PC-9 (cell line): ENCODE measurements at regions not wholly inside any gene's neighbourhood (a gene's known extent, or its start where the extent isn't known, plus 50 kb on each side); places are given as distances from the start of the nearest gene placed in this dataset.
"Not testable (repeated sequence)": the region's sequence is repeated elsewhere in the genome, so short reads cannot be mapped to it uniquely, and the experiment has no call there.

Experiments
- BruUV-seq: library from RNA; stranded (reverse); fragments of 400-500 nt; replicated peaks from 2 replicates; lab custom pipeline; 2021; lab: Mats Ljungman, UMichigan
- CTCF ChIA-PET: fragments of 300-600 bp; sonication (Branson Sonifier 250); formaldehyde crosslinking; loops from one replicate; lab custom pipeline; 2022; ENCODE audit warnings: antibody characterized with exemption; lab: Charles Lee
- POLR2A ChIA-PET: fragments of 300-600 bp; sonication (Branson Sonifier 250); formaldehyde crosslinking; loops from one replicate; lab custom pipeline; 2022; ENCODE audit warnings: antibody characterized with exemption; ENCODE audit not compliant: unreplicated experiment; lab: Charles Lee
- DNase-seq, 2 experiments: peaks; one replicate each; pipeline versions ENCODE4 v3.0.0 to v3.0.0-alpha.2; 2015 to 2022; ENCODE audit warnings: mixed read lengths in 1 of 2
- H2AFZ ChIP-seq: fragments of 200-600 bp; sonication (generic); 2 replicates; pipeline ENCODE4 v1.8.1; 2017; ENCODE audit warnings: antibody characterized with exemption
- H3F3A ChIP-seq: fragments of 200-600 bp; sonication (generic); 2 replicates; pipeline ENCODE4 v1.8.1; 2017; ENCODE audit warnings: antibody characterized with exemption, mild to moderate bottlenecking, low read depth; ENCODE audit not compliant: insufficient read depth
- H3K27ac ChIP-seq: fragments of 200-600 bp; sonication (generic); 2 replicates; pipeline ENCODE4 v1.6.1; 2016; ENCODE audit warnings: mixed run types
- H3K27me3 ChIP-seq: fragments of 200-600 bp; sonication (generic); 2 replicates; pipeline ENCODE4 v1.6.1; 2016; ENCODE audit warnings: low read depth, mixed run types; ENCODE audit not compliant: insufficient read depth
- H3K36me3 ChIP-seq: fragments of 200-600 bp; sonication (generic); 2 replicates; pipeline ENCODE4 v1.6.1; 2016; ENCODE audit warnings: low read depth, mixed run types
- H3K4me1 ChIP-seq: fragments of 200-600 bp; sonication (generic); replicated peaks from 2 replicates; pipeline ENCODE4 v1.6.1; 2016; ENCODE audit warnings: mixed run types; ENCODE audit not compliant: insufficient read depth
- H3K4me2 ChIP-seq: fragments of 200-600 bp; sonication (generic); 2 replicates; pipeline ENCODE4 v1.6.1; 2017; ENCODE audit warnings: mixed run types
- H3K4me3 ChIP-seq: fragments of 200-600 bp; sonication (generic); 2 replicates; pipeline ENCODE4 v1.6.1; 2016; ENCODE audit warnings: mixed run types
- H3K79me2 ChIP-seq: fragments of 200-600 bp; sonication (generic); 2 replicates; pipeline ENCODE4 v1.6.1; 2017; ENCODE audit warnings: low read depth, mixed run types
- H3K9me2 ChIP-seq: fragments of 200-600 bp; sonication (generic); 2 replicates; pipeline ENCODE4 v1.8.1; 2017; ENCODE audit warnings: mild to moderate bottlenecking; ENCODE audit not compliant: insufficient read depth
- H3K9me3 ChIP-seq: fragments of 200-600 bp; sonication (generic); 2 replicates; pipeline ENCODE4 v1.8.1; 2016; ENCODE audit warnings: low read depth; ENCODE audit not compliant: insufficient read depth
- H4K20me1 ChIP-seq: fragments of 200-600 bp; sonication (generic); 2 replicates; pipeline ENCODE4 v1.8.1; 2017; ENCODE audit not compliant: insufficient read depth
- CTCF ChIP-seq: fragments of 200-600 bp; sonication (generic); conservative IDR thresholded peaks from 2 replicates; pipeline ENCODE4 v1.6.1; 2017; ENCODE audit warnings: mixed run types, antibody characterized with exemption, mild to moderate bottlenecking, moderate library complexity
- EZH2 ChIP-seq: fragments of 200-600 bp; sonication (generic); IDR thresholded peaks from 2 replicates; pipeline ENCODE4 v1.8.0; 2017; ENCODE audit warnings: antibody characterized with exemption, low read depth
- intact Hi-C: fragments of 100-400 bp; cut with micrococcal nuclease; formaldehyde crosslinking; loops from one replicate; pipeline ENCODE4 v1.10.0; 2022; ENCODE audit not compliant: unreplicated experiment

DNA sequence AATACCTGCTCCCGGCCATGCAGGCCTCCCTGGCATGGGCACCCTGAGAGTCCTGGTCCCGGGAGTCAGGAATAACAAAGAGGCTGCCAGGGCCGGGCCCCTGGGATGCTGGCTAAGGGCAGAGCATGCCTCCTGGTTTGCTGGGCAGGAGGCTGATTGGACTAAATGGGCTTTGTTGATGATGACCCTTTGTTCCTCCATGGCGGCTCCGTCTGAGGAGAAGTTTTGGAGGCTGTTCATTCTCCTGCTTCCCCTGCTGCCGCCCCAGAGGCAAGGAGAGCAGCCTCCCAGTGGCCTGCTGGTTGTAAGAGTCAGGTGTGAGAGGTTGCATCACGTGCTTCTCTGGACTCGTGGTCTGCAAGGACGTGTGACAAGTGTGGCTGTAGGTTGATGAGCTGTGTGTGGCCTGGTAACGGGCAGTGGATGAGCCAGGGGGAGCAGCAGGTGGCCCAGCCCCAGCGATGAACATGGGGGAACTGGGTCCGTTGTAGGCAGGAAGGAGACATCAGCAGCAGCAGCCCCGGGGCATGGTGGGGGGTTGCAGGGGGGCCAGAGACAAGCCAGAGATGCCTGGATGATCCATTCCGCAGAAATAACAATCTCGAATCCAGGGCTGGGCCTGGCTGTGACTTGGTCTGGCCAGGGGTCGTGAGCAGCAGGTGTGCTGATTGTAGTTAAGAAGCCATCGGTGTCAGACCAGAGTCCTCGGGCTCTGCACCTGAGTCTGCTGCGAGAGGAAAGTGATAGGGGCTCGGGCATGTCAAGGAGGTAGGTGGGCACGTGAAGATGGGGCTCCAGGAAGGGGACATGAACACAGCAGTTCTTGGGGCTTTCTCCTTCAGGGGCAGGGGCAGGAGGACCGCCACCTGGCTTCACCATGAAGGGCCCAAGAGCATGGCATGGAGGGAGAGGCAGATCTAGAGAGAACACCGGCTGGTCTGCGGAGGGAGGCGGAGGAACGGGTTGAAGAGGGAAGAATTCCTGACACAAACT is 101.4 kb downstream of the TNFRSF13B start:
- no peak for TF ChIP-seq CTCF
- no peak for TF ChIP-seq EZH2
- Histone ChIP-seq H3K9me2 (no peaks in the 10 kb centered on the region), H3K27me3 (no peaks in the 10 kb centered on the region), H3K4me3 (no peak overlapping the region), H3K4me2 (no peak overlapping the region), H3K27ac (no peak overlapping the region), H3K79me2 (no peaks in the 10 kb centered on the region), H3K36me3 (no peaks in the 10 kb centered on the region), H3K9me3 (no peaks in the 10 kb centered on the region), H3K4me1 (peaks cover 28% of the 10 kb centered on the region), H4K20me1 (no peaks in the 10 kb centered on the region), H3F3A (peaks cover 11% of the 10 kb centered on the region), H2AFZ (no peak overlapping the region)
- DNase-seq: no peak
- POLR2A ChIA-PET: no interaction called here
- CTCF ChIA-PET: no interaction called here
- BruUV-seq: no TSS peak
- intact Hi-C loops: loop anchor here (5.0 kb wide), 1 partner anchor 283 kb away; no protein-coding TSS in a partner anchor

- intact Hi-C loops: loop anchor here (5.0 kb wide), 1 partner anchor 282 kb away; no protein-coding TSS in a partner anchor
- not testable (repeated sequence) for DNase-seq, H3K9me3 ChIP-seq
Observed at GRCh38 chr17:16869531-16870252, 102.2 kb downstream of the TNFRSF13B start.

DNA sequence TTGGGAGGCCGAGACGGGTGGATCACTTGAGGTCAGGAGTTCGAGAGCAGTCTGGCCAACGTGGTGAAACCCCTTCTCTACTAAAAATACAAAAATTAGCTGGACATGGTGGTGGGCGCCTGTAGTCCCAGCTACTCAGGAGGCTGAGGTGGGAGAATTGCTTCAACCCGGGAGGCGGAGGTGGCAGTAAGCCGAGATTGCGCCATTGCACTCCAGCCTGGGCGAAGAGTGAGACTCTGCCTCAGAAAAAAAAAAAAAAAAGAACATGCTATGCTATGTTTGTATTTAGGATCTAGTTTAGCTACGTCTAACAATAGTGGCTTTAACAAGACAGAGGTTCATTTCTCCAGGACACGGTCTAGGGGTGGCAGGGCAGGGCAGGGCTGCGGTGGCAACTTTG is 103.3 kb downstream of the TNFRSF13B start:
- H3K79me2 ChIP-seq, DNase-seq, BruUV-seq, CTCF ChIA-PET, H3K36me3 ChIP-seq, H2AFZ ChIP-seq, H3K4me2 ChIP-seq, H3K9me3 ChIP-seq, H3K27me3 ChIP-seq, H4K20me1 ChIP-seq, intact Hi-C loops, H3K27ac ChIP-seq, H3K9me2 ChIP-seq, H3K4me3 ChIP-seq, POLR2A ChIA-PET: not testable (repeated sequence)
- Histone ChIP-seq H3K4me1 (peaks cover 32% of the 10 kb centered on the region), H3F3A (peaks cover 11% of the 10 kb centered on the region)

More at GRCh38 chr17:16869531-16870252, 102.2 kb downstream of the TNFRSF13B start:
- not testable (repeated sequence) for H3K27me3 ChIP-seq, H3K36me3 ChIP-seq, H3K4me3 ChIP-seq, H3K27ac ChIP-seq, H3K9me2 ChIP-seq, H3K79me2 ChIP-seq, H4K20me1 ChIP-seq, H2AFZ ChIP-seq, H3K4me2 ChIP-seq, BruUV-seq
- Histone ChIP-seq H3F3A (peaks cover 11% of the 10 kb centered on the region), H3K4me1 (peaks cover 28% of the 10 kb centered on the region)
- ChIA-PET CTCF (interaction anchor here (0.6 kb wide), 2 partner anchors 29 to 33 kb away, joined by 3 read pairs; no protein-coding TSS in a partner anchor), POLR2A (interaction anchor here (0.6 kb wide), 1 partner anchor 159 kb away, joined by 8 read pairs; no protein-coding TSS in a partner anchor)

- H3K4me2 ChIP-seq, H3K27me3 ChIP-seq, H3K9me3 ChIP-seq, BruUV-seq, H3K4me3 ChIP-seq, POLR2A ChIA-PET, H3K9me2 ChIP-seq, DNase-seq, H4K20me1 ChIP-seq, H2AFZ ChIP-seq, H3K36me3 ChIP-seq, CTCF ChIA-PET, intact Hi-C loops, H3K79me2 ChIP-seq: not testable (repeated sequence)
- Histone ChIP-seq H3F3A (peaks cover 15% of the 10 kb centered on the region), H3K4me1 (peaks cover 38% of the 10 kb centered on the region), H3K27ac (peak overlapping the region; percentile 90; the same call in 1 of the 2 replicates)
Observed at GRCh38 chr17:16867545-16867944, 104.4 kb downstream of the TNFRSF13B start.

GRCh38 chr17:16866841-16867240 is 105.1 kb downstream of the TNFRSF13B start:
- H2AFZ ChIP-seq, H3K27me3 ChIP-seq, H3K9me3 ChIP-seq, DNase-seq, H3K4me3 ChIP-seq, intact Hi-C loops, H3K79me2 ChIP-seq, POLR2A ChIA-PET, BruUV-seq, H3K9me2 ChIP-seq, H3K36me3 ChIP-seq, H4K20me1 ChIP-seq, CTCF ChIA-PET: not testable (repeated sequence)
- H3K27ac ChIP-seq: peak overlapping the region; percentile 90
- peak overlapping the region; percentile 62 for H3K4me2 ChIP-seq
- peaks cover 15% of the 10 kb centered on the region for H3F3A ChIP-seq
- H3K4me1 ChIP-seq: peaks cover 43% of the 10 kb centered on the region
